ENCODE measurements at regions not wholly inside any gene's neighbourhood (a gene's known extent, or its start where the extent isn't known, plus 50 kb on each side); places are given as distances from the start of the nearest gene placed in this dataset.

DNA sequence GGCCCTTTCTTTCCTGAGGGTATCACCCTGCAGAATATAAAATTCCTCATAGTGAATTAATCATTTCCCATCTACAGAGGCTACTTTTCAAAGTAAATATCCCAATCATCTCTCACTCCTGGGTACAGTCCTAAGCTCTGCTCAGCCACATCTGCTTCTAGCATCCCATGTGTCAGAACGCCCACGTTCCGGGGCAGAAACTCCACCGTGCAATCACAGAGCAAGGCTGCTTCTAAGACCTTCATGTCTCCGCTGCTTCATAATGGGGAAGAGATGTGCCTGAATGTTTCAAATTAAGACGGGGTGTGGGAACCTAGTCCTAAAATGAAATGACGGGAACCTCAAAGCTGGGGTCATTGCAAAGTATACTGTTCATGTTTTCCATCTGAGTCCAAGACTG is 208.8 kb upstream of the GMDS start:
- DNase-seq = no peak

DNA sequence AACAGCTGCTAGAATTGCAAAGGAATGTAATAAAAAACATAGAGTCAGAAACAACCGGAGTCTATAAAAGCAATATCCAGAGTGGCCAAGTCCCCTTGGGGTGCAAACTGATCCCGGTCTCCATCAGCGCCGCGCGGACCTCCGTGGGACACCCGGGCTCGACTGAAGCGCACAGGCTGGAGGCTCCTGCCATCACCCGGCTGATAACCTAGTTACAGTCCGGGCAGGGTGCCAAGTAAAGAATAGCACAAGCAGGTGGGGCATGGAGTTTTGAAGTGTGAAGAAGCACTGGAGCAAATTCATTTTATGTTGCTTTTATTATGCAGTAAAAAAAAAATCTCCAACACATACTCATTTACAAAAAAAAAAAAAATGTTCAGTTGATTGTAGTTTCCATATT is 205.1 kb upstream of the GMDS start:
- DNase-seq = no peak

DNA sequence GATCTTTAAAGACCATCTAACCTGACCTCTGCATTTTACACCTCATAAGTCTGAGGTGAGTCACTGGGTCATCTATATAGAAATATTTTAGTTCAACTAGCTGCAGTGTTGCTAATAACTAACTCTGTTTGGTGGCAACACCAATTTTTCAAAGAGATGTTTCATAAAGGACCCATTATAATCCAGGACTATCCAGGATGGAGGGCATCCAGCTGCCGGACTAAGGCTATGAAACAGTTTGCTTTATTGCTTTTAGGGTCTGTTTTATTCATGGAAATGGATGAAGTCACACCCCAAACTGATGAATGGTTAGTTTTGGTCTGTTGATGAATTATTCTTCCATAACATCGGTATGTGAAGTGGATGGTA is 204.2 kb upstream of the GMDS start:
- DNase-seq = no peak

DNA sequence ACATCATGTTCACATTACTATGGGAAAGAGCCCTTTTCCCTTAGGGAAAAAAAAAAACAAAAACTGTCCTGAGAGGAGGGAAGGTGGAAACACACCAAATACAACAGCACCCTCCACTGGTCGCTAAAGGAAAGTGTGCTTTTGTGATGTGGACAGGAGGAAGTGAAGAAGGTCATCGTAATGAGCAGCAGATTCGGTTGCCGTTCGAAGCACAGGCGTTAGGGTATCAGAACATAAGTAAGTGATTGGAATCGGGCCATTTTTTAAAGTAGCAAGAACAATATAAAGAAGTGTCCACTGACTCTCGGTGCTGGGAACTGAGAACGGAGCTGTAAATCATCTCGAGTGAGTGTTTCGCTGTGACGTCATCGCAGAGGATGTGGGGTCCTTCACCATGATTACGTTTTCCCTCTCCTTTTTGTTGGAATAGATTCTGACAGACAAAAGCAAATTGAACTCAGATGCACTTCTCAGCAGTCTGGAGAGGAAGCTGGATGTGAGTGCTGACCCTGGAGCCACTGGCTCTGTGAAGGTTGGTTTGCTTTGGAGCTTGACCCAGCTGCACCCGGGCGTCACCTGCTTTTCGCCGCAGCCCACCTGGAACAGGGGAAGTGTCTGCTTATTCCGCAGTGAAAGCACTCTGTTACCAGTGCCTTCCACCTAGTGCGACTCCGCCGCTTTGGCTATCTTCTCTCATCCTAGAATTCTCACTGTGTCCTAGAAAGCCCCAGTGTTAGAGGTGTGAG is 203.6 kb upstream of the GMDS start:
- DNase-seq = peak; percentile 13 to 32

DNA sequence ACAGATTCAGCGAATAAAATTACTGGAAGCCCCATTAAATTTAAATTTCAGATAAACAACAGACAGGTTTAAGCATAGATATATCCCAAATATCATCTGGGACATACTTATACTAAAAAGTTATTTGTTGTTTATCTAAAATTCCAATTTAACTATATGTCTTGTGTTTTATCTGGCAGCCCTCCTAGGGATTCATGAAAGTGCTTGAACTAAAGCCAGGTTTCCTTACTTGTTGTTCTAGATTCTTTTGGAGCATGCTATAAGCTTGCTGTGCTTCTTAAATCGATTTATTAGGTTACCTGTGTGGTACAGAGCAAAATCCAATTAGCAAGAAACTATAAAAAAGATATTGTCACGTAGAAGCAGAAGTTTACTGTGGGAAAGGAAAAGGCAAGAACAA is 202.5 kb upstream of the GMDS start:
- DNase-seq = no peak

DNA sequence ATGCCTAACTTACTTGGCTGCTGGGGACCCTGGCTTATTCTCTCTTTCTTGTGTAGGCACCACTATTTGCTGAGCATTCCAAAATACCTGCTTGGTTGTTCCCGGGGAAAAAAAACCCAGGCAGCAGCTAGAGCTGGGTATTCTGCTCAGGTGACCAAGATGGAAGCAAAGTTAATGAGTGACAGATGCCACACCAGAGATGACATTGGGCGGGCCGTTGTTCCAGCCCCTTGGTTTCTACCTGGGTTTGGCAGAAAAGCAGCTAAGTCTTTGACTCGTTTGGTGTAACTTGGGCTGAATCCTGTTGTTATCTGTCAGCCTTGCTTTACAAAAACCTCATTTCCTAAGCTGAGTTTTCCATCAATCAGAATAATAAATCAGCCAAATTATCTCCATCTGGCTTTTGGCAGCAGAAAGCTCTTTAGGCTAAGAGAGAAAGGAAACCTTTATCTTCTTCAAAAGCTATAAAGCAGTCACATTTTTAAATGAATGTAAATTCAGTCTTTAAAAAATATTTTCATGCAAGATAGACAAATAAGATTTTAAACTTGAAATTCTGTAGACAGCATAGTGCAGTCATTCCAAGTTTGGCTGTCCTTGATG is 202.0 kb upstream of the GMDS start:
- DNase-seq = no peak

DNA sequence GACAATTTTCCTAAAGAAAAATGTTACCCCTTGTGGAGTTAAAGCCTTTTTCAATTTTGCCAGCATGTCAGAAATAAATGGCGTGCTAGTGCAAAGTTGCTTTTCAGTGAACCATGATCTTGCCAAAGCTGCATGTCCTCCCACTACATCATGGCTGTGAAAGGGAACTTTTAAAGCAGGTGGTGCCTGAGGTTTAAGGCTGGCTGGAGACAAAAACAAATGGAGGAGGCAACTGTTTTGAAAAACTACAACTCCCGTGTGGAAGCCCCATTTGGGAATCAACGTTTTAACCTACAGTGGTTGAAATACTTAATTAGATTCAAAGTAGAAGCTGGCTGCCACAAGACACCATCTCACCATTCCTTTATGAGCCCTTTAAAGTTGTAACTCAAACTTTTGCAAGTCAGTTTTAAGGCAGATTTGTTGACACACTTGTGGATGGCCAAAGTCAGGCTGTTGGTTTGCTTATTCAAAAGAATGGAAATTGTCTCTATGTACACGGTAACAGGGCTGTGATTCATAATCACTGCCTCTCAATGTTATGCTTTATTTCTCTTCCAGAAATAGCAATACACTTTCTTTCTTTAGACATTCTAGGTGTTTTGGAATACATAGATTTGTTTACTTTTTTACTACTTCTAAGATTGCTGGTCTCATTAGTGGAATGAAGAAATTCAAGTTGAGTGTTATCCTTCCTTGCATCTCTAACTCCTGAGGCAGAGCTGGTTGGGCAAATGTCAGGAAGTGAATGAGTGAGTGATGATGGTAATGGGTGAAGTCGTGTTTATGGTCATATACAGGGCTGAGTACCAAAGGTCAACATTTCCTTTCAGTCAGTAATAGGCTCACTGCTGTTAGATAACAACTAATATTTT is 196.4 kb upstream of the GMDS start:
- no peak for DNase-seq

DNA sequence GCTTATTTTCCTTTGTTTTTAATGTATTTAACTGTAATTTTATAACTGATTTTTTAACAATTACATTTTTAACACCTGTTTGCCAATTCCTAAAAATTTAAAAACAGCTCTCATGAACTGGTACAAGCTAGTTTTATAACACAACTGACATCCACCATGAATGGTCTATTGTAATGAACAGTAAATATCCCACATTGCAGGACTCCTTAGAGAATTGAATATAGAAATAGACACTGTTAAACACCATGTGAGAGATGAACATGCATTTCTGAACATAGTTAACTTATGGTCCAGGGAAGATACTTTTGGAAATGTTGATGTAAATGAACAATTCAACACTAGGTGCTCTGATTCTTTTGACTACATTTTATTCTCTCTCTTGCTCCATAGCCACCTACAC is 195.1 kb upstream of the GMDS start:
- no peak for DNase-seq

DNA sequence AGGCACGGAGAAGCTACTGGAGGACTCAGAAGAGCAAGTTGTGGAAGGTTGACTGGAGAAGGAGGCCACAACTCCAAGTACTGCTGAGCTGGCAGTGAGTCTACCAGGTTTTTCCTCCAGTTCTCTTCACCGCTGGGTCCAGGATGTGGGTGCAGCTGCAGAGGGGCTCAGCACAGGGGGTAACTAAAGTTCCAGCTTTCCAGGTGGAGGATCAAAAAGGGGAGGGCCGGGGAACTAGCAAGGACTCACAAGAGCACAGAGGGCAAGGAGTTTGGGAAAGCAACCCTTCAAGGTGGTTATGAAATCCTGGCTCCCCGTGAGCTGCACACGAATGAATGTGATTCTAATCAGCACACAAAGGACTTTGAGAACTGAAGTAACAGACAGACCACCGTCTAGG is 194.2 kb upstream of the GMDS start:
- no peak for DNase-seq

DNA sequence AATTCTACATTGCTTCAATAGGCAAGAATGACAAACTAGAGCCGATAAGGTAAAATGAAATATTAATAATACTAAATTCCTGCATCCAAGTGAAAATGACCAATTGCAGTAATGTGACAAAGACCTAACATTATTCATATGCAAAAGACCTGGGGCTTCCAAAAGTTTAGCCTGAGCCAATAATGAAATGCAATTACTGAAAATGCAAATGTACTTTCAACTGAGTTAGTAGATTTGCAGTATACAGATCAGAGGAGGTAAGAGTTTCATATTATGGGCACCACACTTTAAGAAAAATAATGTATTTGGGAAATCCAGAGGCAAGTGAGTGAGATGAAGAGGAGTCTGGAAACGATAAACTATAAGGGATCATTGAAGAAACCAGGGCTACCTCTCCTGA is 193.7 kb upstream of the GMDS start:
- no peak for DNase-seq

DNA sequence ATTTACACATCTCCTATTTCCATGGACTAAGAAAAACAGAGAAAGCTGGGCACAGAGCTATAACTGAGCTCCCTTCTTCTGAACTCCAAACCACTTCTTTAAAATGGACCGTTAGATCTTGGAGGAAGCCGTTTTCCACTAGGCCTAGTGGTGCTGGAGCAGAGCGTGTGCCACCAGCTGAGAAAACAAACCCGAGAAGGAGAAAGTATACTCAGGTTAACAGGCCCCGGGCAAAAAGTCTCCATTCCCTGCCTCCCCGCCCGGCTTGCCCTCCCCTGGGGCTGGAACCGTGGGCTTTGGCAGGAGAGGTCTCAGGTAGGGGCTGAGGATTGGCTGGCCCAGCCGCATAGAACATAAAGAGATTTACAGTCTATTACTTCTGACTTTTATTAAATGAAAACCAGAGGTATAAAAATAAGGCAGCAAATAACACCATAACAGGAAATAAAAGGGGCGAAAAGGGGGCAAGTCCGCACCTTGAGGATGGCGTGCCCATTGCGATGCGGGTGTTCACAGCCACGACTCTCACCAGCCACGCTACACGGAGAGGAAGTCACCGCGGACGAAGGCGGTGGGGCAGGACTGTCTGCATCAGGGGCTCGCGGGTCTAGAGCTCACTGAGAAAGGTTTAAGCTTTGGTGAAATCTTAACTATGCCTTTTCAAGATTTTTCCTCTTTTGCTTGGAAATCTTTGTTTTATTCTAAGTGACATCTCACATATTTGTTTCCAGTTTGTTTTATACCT is 191.2 kb upstream of the GMDS start:
- no peak for DNase-seq

DNA sequence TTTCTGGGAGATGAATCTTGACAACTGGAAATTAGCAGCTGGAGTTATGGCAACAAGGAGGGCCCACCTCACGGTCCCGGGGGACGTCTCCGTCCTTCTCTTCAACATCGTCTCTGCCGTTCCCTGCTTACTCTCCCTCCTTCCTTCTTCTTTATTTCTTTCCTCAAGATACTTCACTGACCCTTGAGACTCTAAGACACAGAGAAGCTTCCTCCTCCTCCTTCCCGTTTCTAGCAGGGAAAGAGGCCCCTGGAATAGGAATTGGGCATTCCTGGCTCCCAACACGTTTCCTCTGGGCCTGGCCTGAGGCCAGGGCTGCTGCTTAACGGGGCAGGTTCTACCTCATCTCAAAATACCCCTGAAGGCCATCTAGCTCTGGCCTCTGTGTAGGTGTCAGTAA is 189.9 kb upstream of the GMDS start:
- no peak for DNase-seq

DNA sequence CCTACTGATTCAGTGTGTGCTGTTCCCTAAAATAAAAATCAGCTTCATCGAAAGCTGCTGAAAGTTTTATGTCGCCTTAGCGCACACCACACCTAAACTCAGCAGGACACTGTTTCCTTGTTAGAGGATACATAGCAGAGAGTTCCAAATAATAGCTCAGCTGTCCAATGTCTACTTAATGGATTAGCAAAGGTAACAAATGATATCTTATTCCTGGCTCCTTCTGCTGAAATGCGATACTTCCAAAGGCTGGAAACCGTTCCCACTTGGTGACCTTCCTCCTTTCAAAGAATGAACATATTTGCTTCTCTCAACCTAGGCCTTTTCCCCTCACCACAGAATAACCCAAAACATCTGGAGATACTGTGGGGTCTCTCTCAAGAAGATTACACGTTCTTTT is 189.5 kb upstream of the GMDS start:
- no peak for DNase-seq

DNA sequence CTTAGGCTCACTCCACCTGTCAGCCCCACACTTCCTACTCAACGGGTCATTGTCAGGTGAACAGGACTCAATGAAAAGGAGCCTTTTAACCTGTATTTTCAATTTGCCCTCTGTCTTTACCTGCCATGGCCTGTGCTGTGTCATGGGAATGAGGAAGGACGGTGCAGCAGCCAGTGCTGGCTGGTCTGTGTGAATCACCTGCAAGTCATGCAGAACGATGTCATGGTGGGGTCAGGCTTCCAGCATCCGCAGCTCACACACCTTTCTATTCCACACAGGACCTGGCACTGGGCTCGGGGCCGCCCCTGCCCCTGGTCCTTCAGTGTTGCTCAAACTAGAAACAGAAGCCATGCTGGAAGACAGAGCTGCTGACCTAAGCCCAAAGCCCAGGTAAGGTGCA is 188.7 kb upstream of the GMDS start:
- DNase-seq = no peak

DNA sequence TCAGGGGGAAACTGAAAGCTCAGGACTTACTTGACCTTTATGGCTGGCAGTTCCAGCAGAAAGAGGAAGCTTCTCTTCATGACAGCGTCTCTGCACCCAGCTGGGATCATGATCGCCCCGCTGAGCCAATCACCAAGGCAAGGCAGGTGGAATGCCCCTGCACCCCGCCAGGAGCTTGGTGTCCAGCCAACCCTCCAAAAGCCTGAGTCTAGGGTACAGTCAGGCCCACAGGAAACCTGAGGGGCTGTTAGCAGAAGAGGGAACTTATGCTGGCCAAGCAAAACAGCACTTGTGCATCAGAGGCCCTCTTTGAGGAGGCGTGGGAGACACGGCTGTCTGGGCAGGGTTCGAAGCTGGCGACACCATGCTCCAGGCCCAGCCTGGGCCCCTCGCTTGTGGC is 188.3 kb upstream of the GMDS start:
- DNase-seq = no peak

DNA sequence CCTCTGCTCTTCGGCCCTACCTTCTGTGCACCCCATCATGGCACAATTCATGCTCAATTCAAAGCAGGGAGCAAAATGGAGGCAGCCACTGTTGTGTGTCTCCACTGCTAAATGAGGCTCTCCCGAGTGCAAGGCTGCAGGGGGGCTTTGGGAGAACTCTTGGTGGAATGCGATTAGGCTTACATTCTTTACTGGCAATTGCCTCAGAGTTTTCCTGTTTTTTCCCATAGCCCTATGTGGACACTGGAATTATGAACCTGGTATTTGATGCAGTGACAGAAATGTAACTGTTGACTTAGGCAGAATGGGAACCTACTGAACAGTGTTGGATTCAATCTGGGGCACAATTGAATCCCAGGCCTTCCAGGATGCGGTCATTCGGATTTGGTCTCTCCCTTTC is 187.9 kb upstream of the GMDS start:
- no peak for DNase-seq

DNA sequence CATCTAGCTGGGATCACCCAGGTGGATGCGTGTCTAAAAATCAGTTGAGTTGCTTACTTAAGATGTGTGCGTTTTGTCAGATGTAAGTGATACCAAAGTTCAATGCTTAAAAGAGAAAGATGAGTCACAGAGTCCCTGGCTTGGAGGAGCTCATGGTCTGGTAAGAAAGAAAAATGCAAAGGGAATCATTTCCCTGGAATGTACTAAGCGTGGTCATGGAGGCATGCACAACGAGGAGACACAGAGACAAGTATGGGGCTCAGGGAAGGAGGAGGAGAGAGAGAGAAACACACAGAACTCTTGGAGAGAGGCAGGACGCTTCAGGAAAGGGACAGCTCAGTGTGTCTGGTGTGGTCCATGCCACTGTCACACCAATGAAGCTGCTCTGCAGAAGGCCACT is 186.9 kb upstream of the GMDS start:
- DNase-seq = no peak

DNA sequence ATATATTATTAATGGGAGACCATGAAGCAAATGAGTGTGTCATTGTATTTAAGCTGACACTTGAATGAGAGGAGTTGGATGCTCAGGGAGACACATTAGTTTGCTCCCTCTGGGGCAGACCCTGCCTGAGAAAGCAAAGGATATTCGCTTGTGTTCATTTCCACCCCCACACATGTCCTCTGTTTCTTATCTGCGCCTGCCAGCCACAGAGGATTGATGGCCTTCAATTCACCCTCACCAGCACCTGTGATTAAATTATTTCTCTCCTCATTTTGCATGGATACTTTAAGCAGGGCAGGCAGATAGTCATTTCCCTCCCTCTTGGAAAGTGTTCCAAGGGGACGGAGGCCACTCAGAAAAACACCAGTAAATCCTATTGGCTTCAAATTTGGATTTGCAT is 185.2 kb upstream of the GMDS start:
- DNase-seq = no peak

DNA sequence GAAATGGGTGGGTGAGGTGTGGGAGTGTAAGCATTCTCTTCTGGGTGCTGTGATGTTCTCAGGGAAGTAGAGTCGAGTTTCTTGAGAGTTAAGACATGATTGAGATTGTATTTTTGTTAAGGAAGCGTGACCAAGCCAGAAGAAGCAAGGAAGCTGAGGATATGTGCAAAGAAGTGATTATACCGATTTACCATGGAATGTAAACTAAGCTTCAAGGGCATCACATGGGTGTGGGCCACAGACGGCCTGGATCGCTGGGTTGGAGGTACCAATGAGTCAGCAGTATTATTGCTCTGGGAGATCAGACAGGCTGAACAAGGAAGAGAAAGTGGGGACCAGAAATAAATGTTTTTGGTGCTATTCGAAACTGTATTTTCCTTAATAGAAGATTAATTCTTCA is 184.1 kb upstream of the GMDS start:
- DNase-seq = no peak

DNA sequence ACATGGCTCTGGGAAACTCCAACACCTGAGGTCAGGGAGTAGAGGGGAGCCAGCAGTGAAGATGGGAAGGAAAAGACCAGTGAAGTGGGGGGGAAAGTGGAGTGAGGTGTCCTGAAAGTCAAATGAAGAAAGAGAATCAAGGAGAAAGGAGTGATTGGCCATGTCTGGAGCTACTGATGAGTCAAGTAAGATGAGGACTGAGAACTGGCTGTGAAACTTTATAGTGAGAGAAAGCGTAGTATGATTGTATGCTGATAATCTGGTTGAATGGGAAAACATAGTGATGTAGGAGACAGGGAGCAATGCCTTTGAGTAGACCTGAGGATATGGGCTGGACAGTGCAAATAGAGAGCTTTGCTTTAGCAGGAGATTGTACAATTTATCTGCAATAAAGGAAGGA is 183.6 kb upstream of the GMDS start:
- DNase-seq = no peak

DNA sequence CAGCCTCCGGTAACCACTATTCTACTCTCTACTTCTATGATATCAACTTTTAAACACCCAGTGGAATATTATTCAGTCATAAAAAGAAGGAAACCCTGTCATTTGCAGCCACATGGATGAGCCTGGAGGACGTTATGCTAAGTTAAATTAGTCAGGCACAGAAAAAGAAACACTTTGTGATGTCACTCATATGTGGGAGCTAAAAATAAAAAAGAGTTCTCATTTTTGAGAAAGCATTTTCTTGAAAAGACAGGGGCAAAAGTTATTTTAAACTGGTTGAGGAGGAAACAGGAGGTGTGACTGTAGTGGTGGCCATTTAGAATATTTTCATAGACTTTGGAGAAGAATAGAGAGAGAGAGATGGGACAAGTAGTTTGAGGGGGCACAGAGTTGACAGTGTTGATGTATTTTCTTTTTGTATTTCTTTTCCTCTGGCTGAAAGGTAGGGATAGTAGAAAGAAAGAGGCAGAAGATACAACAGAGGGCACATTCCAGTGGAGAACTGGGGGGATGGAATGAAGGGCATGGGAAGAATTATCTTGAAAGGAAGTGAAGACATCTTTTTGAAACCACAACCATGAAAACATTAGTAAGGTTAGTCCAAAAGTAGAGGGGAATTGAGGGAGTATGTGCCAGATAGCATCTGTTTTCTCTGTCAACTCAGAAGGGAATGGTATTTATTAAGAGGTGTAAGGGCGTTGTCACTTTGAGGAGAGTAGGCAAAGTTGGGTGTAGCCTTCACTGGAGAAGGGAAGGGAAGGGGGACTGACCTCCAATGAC is 181.3 kb upstream of the GMDS start:
- DNase-seq = no peak

DNA sequence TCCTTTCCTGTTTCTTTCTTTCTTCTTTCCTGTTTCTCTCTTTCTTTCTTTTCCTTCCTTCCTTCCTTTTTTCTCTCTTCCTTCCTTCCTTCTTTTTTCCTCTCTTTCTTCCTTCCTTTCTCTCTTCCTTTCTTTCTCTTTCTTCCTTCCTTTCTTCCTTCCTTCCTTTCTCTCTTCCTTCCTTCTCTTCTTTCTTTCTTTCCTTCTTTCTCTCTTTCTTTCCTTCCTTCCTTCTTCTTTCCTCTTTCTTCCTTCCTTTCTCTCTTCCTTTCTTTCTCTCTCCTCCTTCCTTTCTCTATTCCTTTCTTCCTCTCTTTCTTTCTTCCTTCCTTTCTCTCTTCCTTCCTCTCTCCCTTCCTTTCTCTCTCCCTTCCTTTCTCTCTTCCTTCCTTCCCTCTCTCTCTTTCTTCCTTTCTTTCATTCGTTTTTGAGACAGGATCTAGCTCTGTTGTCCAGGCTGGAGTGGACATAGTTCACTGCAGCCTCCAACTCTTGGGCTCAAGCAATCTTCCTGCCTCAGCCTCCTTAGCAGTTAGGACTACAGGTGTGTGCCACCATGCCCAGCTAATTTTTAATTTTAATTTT is 170.8 kb upstream of the GMDS start:
- no peak for DNase-seq

Data from CD4-positive, alpha-beta T cell treated with Interleukin-4 for 1 hour (primary cell).